NCI-H446 (cell line): ENCODE measurements at regions not wholly inside any gene's neighbourhood (a gene's known extent, or its start where the extent isn't known, plus 50 kb on each side); places are given as distances from the start of the nearest gene placed in this dataset.

ENCODE experiments used
- DNase-seq, 2 experiments: peaks; one replicate each; lab custom pipeline; 2025; lab: John Stamatoyannopoulos, UW

DNA sequence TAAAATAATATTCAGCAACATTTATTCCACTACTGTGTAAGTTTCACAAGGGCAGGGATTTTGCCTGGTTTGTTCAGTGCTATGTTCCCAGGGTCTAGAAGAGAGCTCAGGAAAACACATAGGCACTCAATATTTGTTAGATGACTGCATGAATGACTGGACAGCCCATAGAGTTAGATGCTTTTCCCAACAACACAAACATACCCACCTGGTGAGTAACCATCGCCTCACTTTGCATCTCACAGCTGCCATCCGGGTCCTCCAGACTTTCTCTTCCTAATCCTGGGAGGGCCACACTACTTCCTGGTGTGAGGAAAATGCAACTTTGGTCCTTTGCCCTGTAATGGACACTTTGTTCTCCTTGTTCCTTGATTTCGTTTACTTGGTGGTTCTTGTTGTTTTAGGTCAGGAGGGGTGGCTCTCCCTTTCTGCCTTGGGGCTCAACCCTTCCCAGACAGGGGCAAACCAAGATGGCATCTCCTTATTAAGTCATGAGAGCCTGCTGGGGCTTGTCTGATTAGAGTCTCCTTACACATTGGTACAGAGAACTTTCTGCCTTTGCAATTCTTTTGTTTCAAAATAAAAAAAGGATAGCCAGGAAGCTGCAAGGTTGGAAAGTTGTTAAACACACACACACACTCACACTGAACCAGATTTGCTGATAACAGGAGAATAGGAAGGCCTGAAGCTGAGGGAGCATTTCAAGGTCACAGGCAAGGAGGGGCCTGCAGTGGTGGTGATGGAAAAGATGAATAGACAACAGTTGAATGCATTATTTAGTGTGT, 190.6 kb downstream of the MID1IP1 start:
- no peak for DNase-seq

DNA sequence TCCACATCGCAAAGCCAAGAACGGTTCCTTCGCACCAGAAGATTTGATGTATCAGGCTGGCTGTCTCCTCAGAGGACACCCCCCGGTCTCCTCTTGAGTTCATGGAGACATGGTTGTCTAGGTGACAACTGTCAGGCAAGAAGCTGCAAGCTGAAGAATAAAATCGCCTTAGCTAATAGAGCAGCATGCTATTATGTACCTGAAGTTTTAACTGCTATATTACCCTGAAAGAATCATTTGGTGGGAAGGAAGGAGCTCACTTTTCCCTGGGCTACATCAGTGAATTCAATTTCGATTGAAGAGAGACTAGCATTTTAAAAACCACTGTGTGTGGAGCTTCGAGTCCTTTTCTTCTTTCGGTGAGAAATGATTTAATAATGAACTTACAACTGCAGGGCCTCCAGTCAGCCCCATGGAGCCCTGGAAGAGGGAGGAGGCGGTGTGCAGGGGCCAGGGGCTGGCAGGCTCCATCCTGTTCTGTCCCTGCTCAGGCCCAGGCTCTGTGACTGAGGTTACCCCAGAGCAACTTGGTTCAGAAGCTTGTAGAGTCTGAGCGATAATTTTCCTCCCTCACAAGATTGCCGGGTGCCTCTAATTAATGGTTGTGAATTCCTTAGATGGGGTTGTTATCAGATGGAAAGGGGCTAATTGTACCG, 191.3 kb downstream of the MID1IP1 start:
- no peak for DNase-seq

DNA sequence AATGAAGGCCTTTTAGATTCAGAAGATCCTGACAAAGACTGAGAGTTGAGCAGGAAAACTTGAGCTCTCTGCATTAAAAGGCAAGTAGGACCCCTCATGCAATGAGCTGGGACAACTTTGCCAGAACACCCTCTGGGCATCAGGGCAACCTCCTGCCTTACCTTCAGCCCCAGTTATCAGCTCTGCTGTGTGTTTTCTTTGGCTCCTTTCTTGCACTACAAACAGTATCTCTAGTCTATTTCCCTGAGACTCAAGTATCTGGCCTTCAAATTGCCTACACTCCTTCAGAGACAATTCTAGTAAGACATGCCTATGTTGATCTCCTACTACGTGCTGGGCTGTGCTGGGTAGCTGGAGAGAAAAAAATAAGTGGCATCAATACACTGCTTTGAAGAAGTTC, 192.2 kb downstream of the MID1IP1 start:
- no peak for DNase-seq

DNA sequence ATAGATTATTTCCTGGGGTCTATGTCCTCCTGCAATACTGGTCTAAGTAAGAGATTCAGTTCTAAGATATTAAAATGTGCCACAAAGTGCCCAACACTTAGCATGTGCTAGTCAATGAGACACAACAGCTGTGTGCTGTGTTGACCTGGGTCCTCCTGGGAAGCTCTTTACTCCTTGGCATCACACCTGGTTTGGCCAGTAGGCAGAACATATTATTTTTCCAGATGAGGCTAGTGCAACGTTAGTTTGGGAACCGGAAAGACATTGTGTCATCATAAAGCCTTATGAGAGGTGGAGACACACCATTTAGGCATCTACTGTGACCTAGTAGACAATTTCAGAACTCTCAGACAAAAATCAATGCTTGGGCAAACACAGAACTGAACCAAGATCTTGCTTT, 197.8 kb downstream of the MID1IP1 start:
- DNase-seq: no peak

DNA sequence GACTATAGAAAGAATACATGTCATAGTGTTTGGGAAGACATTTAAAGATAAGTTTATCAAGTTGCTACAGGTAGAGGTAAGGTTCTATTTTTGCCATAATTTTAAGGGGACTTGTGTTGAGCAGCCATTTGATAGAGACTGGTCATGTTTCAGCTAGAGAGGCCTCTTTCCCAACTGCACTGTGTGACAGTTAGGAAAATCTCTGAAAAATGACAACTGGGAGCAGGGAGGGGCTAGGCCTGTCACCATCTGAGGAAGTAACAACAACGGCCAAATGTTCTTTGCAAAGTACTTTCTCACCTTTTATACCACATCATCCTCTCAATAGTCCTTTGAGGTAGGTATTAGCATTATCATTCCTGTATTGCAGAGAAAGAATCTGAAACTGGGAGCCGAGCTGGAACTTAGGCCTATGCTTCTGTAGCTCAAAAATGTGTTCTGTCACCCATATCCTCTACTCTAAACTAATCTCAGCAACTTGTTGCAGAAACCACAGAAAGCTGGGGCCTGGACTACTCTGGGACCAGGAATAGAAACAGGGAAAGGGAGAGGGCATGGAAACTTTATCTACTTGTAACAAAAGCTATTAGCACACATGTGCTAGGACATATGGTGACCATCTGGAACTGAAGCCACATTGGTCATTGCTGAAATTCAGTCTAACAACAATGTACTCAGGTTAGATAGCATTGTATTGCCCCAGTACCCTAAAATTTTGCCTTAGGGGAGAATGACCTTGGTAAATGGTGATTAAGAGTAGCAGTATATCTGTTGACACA, 198.9 kb downstream of the MID1IP1 start:
- DNase-seq: no peak

DNA sequence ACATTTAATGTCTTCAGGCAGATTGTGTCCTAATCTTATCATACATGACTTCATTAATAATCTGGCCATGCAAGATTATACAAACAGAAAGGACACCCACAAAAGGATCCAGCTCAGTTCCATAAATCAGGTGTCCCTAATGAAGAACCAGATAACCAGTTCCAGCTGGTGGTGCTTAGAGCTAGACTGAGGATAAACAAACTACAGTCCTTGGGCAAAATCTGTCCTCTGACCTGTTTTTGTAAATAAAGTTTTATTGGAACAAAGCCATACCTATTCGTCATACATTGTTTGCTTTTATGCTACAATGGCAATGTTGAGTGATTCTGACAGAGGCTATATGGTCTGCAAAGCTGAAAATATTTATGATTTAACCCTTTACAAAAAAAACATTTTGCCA, 199.5 kb downstream of the MID1IP1 start:
- DNase-seq: no peak

DNA sequence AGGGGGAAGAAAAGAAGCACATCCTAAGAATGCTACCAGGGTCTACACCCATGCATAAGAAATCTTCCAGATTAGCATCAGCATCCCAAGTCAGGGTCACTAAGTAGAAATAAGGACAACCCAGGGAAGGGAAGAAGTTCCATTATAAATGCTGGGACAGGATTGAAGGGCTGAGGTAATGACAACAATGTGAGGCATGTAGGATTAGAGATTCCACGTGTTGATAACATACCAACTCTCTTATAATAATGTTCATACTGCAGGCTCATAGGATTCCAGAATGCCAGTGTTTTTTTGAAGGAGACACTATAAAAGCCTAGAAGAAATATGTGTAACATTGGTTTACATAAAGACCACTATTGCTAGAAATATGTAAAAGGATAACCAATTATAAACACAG, 201.2 kb downstream of the MID1IP1 start:
- DNase-seq: no peak

DNA sequence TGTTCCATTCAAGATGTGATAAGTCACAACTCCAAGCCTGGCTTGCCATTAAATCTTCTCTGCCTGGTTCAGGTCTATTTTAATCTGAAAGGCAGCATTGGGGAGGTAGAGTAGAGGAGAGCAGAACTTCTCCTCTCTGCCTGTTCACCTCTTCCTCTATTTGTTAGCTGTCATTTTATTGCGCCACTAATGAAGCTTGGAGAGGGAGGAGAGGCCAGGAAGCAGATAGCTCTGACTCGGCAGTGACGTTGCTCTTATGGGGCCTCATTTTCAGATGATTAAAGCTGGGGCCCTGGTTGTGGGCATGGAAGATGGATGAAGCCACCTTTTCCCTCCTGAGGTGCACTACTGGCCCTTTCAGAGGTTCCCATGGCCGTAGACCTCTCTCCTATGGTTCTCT, 207.3 kb downstream of the MID1IP1 start:
- DNase-seq: no peak

DNA sequence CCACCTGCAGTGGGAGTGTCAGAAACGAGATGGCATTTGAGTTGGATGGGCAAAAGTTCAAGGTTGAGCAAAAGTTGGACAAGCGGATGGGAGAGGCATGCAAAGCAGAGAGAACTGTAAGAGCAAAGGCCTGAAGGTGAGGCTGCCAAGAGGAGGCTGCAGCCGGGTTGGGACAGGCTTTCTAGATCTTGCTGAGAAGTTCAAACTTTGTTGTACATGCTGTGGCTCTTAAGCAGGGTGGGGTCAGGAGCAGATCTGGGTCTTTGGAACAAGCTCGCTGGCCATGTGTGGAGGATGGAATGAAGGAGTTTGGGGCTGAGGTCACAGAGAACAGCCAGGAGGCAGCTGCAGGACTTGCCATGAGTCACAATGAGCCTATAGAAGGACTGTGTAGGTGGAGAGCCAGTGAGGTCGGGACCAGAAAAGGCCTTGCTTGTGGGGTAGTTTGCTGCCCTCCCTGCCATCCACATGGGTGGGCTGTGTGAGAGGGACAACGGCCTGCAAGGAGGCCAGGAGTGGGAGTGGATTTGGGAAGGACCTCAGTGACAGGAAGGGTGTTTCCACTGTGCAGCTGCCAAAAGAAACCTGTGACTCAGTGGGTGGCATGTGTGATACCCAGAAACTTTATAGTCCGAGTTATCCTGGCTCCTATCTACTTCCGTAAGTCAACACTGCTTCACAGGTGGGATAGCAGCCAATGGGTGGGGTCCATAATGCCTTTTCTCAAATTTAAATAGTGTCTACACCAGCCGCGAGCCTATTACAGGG, 210.4 kb downstream of the MID1IP1 start:
- DNase-seq: no peak

DNA sequence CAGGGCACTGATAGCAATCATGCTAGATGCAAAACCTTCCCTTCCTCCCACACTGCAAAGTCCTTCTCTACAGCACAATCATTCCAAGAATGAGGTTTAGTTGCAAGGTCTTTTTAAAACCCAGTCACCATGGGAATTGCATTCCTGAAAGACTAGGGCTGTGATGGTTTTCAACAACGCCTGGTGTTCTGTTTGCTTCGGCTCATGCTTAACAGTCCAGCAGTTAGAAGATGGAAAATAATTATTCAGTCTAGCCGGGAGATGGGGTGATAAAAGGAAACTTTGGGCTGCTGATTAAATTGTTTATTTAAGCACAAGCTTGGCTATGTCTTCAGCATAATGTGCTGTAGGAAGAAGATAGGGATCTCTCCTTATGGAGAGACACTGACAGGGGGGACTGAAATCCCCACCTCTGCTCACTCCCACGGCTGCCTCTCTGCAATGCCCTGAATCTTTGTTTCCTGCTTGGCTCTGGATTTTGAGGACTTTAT, 211.4 kb downstream of the MID1IP1 start:
- DNase-seq: no peak

DNA sequence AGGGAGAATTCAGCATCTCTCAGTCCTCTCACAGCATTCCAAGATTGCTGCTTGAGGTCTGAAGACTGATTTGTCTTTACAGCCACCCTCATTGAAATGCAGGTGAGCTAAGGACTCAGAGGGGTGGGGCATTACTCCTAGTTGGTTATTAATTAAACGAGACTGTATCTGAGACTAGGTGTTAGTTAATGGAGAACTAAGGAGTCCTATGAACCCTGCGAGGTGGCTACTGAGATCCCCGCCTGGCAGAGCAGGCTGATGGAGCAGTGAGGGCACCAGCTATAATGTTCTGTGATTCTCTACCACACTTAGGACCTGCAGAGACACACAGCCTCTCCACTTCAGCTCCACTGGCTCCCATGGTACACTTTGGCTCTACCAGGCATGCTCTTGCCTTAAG, 215.3 kb downstream of the MID1IP1 start:
- DNase-seq: no peak

DNA sequence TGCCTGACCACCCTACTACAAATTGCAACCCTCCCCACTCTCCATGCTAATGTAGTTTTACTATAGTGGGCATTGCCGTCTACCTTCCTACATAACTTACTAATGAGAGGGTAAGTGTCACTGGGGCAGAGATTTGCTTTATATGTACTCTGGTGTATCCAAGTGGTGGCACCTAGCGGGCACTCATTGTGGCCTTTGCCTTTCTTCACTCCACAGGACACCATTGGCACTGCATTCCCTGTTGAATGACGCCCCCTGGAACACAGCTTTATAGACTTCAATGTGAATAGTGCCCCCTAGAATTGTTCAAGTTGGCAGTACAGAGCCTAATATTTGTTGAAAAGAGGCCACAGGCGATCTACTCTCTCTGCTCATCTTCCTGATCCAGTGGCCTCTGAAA, 215.8 kb downstream of the MID1IP1 start:
- DNase-seq: no peak

DNA sequence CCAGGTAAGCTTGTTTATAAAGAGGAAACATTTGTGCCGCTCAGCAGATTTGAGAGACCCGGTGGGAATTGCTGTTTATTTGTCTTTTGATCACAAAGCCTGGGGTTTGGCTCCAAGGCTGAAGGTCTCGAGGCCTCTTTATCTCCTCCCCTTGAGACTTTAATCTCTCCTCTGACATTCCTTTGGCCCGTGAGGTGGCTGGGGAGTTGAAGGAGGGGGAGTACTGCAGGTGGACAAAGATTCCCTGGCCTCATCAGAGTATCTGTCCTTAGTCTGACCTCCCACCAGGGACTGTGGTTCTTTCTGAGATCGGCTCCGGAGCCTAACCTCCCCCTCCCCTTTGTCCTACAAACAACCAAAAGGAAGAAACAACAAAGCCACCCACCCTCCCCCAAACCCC, 216.5 kb downstream of the MID1IP1 start:
- DNase-seq: no peak

DNA sequence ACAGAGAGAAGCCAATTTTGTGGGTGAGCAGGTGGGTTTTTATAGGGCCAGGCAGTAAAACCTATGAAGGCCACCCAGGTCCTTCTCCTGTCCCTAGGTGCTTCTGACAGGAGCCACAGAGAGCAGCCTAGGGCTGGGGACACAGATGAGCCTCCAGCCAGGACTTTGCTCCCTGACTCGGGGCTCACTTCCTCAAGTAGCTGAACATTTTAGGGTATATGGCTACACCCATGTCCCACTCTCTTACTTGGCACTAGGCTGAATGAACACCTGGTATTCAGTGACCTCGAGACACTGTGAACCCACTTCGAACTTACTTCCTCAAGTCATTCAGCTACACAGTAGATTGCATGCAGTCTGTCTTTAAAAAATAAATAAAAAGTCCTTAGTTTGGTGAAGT, 217.3 kb downstream of the MID1IP1 start:
- DNase-seq: no peak

DNA sequence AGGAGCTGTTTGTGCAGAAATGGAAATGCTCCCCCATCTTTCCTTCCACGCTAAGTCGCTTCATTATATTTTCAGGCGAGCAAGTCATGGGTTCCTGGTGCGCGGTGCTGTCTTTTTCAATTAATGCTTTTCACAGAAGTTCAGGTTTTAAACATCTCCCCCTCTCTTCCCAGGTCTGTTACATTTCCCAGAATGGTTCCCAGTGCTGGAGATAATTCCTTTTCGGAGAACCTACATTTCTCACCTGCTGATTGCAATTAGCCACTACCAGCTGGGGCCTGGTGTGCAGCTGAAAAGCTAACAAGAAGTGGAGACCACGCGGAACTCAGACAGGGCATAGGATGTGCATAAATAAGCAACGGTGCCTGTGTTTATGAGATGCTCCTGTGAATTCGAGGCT, 217.8 kb downstream of the MID1IP1 start:
- no peak for DNase-seq

DNA sequence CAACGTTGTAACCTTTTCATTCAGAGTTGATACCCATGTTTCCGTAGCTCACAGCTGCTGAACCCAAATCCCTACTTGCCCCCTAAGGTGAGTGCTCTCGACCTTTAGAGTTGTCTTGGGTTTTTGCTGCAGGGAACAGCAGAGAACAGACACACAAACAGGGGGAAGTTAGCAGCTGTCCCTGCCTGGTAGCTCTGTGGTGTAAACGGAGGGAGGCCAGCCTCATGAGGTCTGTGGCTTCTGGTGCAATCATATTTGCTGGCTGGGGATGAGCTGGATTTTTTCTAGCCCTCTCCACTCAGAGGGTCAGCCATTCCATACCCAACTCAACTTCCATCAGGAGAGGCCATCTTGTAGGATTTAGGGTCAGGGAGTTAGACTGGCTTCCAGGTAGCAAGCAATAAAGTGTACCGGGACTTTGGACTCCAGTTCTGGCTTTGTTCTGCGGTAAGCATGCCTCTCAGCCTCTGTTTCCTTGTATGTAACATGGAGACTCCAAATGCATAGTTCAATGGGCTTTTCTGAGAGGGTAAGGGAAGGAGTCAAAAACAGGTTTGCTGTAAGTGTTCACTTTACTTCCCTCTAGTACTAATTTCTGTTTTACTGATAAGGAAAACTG, 218.9 kb downstream of the MID1IP1 start:
- DNase-seq: no peak

DNA sequence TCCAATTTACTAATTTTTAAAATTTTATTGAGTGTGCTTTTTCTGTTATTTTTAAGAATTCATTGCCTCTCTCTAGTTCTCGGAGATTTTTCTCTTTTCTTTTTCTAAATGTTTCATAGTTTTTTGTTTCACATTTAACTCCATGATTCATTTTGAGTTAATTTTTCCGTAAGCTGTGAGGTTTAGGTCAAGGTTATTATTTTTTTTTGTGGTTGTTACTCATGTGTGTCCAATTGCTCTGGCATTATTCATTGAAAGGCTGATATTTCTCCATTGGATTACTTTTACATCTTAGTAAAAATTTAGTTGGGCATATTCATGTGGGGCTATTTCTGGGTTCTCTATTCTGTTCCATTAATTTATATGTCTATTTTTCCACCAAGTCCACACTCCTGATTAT, 220.8 kb downstream of the MID1IP1 start:
- no peak for DNase-seq

DNA sequence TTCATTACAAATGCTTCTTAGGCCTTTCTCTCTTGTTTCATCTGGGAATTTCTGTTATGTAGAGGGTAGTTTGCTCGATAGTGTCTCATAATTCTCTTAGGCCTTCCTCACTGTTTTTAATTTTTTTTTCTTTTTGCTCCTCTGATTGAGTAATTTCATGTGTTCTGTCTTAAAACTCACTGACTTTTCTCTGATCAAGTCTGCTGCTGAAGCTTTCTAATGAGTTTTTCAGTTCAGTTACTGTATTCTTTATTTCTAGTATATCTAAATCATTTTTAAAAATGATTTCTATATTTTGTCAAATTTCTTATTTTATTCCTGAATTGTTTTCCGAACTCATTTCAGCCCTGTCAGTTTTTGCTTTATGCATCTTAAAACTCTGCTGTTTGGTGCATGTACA, 228.0 kb downstream of the MID1IP1 start:
- DNase-seq: no peak

DNA sequence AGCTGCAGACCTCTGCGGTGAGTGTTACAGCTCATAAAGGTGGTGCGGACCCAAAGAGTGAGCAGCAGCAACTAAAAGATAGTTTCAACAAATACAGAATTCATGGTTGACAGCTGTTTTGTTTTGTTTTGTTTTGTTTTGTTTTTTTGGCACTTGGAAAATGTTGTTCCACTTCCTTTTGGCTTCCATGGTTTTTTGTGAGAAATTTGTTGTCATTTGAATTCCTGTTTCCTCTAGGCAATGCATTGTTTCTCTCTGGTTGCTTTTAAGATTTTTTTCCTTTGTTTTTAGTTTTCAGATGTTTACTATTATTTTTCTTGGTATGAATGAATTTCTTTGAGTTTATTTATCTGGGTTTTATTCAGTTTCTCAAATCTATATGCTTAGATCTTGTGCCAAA, 229.4 kb downstream of the MID1IP1 start:
- DNase-seq: no peak

DNA sequence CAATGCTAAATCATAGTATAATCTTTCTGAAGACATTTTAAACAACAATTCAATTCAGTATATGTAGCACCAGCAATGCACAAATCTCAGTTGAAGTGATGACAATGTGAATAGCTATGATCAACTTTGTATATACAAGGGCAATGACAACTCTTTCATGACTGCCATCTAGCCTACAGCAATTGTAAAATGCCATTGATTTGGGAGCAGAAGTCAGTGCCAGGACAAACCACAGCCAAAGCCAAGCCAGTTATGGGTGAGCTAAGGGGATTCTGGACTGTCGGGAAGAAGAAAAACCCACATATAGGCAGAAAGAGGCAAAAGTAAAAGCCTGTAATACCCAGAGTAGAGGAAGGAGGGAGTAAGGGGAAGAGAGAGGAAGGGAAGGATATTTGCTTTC, 238.6 kb downstream of the MID1IP1 start:
- DNase-seq: no peak

DNA sequence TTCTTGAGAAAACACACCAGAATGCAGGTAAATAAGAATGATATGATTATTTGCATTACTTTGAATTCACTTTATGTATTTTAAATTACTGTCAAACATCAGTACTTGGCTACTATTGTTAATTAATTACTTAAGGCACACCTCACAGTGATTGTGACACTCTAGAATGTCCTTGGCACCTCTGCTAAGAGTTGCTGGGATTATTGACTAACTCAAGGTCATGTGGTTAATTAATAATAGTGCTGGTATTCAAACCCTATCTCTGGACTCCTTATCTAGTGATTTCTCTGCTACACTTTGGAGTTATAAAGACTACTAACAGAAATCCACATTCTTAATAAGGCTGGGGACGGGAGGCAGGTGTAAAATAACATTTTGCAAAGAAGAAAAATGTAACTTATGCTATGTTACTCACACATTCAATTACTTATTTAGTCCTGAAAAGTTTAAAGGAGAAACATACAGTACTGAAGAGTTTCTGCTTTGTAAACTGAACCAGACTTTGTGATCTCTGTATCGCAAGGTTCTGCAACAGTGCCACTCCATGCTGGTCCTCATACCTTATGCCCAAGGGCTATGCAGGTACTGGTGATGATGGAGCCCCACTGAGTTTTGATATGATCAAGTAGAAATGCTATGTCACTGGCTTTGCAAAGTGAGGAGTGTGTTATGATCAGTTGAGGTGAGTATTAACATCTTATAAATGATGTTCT, 242.7 kb downstream of the MID1IP1 start:
- no peak for DNase-seq
